Islet precursor cell (in vitro differentiated cells): ENCODE measurements at regions not wholly inside any gene's neighbourhood (a gene's known extent, or its start where the extent isn't known, plus 50 kb on each side); places are given as distances from the start of the nearest gene placed in this dataset.

Experiments used
- DNase-seq: peaks from one replicate; pipeline ENCODE4 v3.0.0-alpha.2; 2018

GRCh38 chr4:96708766-96709165 is 868.9 kb downstream of the PDHA2 start:
- no peak for DNase-seq

- no peak for DNase-seq
Measured at GRCh38 chr4:96713271-96713850, 873.5 kb downstream of the PDHA2 start.

GRCh38 chr4:96729641-96730040 is 889.7 kb downstream of the PDHA2 start:
- no peak for DNase-seq

GRCh38 chr4:96730432-96730831 is 890.5 kb downstream of the PDHA2 start:
- DNase-seq = no peak

- peak; percentile 81 for DNase-seq
Measured at GRCh38 chr4:96736352-96736889, 896.5 kb downstream of the PDHA2 start.

- DNase-seq = no peak
Measured at GRCh38 chr4:96739101-96739500, 899.2 kb downstream of the PDHA2 start.

- DNase-seq = no peak
Measured at GRCh38 chr4:96742332-96743014, 902.6 kb downstream of the PDHA2 start.

GRCh38 chr4:96744676-96745075 is 904.8 kb downstream of the PDHA2 start:
- no peak for DNase-seq

GRCh38 chr4:96753216-96753615 is 913.3 kb downstream of the PDHA2 start:
- no peak for DNase-seq

- DNase-seq = no peak
Measured at GRCh38 chr4:96755569-96756484, 915.9 kb downstream of the PDHA2 start.

- DNase-seq = no peak
Measured at GRCh38 chr4:96756584-96756983, 916.7 kb downstream of the PDHA2 start.

GRCh38 chr4:96763546-96763945 is 923.7 kb downstream of the PDHA2 start:
- no peak for DNase-seq

- DNase-seq = no peak
Measured at GRCh38 chr4:96766359-96766758, 926.5 kb downstream of the PDHA2 start.

GRCh38 chr4:96767815-96768480 is 928.1 kb downstream of the PDHA2 start:
- DNase-seq = no peak

GRCh38 chr4:96775501-96775900 is 935.6 kb downstream of the PDHA2 start:
- no peak for DNase-seq

GRCh38 chr4:96776920-96777527 is 937.1 kb downstream of the PDHA2 start:
- DNase-seq = no peak

GRCh38 chr4:96784336-96784735 is 944.4 kb downstream of the PDHA2 start:
- no peak for DNase-seq

GRCh38 chr4:96786306-96786705 is 946.4 kb downstream of the PDHA2 start:
- peak; percentile 55 for DNase-seq

- DNase-seq = no peak
Measured at GRCh38 chr4:96787766-96788165, 947.9 kb downstream of the PDHA2 start.

GRCh38 chr4:96809563-96809962 is 969.7 kb downstream of the PDHA2 start:
- DNase-seq = no peak

GRCh38 chr4:96827086-96827485 is 987.2 kb downstream of the PDHA2 start:
- no peak for DNase-seq

GRCh38 chr4:96833831-96834230 is 993.9 kb downstream of the PDHA2 start:
- DNase-seq = no peak

- no peak for DNase-seq
Measured at GRCh38 chr4:96835991-96836390, 996.1 kb downstream of the PDHA2 start.
